HG03457 (cell line): ENCODE measurements at regions not wholly inside any gene's neighbourhood (a gene's known extent, or its start where the extent isn't known, plus 50 kb on each side); places are given as distances from the start of the nearest gene placed in this dataset.

Experiments
- ATAC-seq: cut with Tn5 transposase; IDR thresholded peaks from one replicate; pipeline ENCODE4 v1.9.1; 2021; ENCODE audit warnings: moderate number of reproducible peaks; ENCODE audit not compliant: unreplicated experiment

DNA sequence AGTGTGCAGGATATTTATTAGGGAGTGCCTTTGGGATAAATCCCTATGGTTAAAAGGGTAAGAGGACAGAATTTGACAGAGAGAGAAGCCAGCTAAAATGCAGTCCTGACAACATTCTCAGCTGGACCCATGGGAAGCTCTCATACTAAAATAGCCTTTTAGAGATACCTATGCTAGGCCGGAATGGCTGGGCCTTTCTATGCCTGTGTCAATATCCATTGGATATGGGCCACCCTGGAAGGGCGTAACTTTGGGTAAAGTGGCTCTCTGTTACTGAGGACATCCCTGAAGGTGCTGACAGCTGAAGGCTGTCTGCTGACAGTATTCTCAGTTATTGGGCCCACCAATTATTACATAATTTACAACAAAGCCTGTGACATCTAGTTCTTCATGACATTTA, 613.0 kb upstream of the B3GALT2 start:
- ATAC-seq: no peak

DNA sequence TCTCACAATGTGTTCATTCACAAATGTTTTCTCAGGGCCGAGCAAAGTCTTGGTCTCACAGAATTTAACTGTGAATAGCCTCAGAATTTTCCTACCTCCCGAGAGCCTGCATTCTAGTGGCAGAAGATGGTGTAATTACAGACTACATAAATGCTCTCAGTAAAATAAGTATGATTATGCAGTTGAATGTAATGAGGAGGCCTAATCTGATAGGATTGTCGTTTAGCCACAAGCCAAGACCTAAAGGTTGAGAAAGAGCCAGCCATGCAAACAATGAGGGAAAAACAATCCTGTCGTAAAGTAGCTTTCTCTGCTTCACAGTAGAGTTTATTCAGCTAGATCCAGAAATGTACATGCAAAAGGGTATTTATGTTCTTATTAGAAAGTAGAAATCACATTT, 607.8 kb upstream of the B3GALT2 start:
- ATAC-seq: no peak

DNA sequence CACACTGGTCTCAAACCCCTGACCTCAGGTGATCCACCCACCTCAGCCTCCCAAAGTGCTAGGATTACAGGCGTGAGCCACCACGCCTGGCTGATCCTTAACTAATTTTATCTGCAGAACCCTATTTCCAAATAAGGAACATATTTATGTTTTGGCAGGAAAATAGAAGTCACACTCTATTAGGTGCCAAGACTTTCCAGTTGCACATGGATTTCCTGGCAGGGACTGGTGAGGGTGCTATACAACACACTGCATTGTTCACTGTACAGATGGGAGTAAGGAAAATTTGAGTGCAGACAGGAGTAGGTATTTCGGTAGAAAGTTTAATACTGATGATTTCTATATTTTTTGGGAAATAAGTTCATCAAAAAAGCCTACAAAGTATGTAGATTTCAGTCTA, 605.3 kb upstream of the B3GALT2 start:
- ATAC-seq: no peak

DNA sequence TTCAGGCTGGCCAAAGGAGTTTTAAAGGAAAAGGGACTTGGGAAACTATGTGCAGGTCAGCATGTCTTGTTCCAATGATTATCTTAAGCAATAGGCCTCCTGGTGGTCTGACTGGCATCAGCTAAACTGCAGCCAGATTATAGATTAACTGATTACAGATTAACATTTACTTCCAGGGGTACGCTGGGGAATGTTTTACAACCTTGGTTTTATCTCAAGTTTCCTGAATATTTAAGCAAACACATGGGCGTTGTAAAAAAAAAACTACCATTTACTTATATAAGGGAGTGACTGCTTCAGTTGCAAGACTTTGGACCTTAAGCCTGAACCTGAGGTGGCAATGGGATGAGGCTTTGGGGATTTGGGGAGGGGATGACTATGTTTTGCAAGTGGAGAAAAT, 600.6 kb upstream of the B3GALT2 start:
- ATAC-seq: no peak

DNA sequence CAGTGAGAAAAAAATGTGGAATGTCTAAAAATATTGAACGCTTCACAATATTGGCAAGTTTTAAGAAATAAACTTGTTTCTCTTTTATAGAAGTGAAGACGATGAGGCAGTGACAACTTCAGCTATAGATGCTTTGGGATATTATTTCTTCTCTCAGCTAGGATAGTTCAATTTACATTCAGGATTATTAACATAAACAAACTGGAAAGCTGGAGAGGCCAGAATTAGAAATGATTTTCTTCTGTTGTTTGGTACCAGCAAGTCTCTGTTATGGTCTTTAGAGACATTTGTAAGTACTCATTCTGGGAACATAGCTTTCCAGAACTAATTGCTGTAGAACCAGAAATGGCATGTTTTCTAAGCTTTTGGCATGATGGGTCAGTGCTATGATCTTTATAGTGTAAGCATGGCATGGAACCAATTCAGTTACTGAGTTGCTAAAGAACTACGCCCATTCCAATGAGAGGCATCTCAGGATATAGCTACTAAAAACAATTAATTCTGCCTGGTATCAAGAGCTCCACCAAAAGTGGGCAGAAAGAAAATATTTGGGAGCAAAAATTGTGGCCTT, 599.5 kb upstream of the B3GALT2 start:
- ATAC-seq: no peak

DNA sequence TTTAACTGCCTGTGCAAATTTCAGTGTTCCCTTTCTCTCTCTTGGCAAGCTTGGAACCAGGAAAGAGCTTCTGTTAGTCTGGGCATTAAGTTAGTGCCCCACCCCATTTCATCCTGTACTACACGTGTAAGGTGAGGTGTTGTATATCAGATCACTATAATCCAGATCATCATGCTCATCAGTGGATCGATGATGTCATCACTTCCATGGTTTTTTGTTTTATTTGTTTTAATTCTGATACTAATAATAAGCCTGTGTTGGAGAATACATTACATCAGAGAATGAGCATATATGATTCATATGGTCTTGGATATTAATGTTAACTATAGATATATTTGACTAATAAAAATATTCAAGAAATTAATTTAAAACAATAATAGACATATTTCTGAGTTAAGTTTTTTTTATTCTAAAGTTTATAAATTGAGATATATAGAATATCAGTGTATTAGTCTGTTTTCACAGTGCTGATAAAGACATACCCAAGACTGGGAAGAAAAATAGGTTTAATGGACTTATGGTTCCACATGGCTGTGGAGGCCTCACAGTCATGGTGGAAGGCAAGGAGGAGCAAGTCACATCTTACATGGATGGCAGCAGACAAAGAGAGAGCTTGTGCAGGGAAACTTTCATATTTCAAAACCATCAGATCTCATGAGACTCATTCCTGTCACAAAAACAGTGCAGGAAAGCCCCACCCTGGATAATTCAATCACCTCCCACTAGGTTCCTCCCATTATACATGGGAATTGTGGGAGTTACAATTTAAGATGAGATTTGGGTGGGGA, 588.3 kb upstream of the B3GALT2 start:
- ATAC-seq: no peak

DNA sequence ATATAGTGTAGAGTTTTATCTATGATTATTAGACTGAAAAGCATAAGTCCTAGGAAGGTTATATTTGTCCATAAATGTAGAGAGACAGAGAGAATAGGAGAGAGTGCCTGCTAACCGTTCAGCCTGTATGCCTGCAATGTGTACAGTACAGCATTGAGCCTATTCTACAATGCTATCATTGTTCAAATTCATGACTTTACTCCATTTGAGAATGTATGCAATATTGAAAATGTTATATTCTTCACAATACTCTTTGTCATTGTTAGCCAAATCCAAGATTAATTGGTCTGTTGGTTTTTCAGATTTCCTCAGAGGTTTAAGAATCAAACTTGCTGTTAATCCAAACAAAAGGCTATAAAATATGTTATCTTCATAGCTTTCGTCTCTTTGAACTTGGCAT, 585.2 kb upstream of the B3GALT2 start:
- no peak for ATAC-seq

DNA sequence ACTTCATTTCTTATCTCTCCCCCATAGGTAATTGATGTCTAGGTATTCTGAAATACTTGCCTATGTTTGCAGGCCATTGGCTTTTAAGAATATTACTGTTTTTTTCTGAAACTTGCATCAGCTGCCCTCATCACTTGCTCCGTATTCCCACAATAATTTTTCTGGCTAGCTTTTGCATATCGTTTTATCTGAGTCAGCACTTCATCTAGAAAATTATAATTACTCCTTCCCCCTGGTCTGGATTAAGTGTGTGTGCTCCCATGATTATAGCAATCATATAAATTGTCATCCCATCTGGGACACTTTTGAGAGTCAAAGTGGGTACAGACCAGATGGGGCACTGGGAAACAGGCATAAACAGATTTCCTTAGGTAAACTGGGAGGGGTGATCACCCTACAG, 583.2 kb upstream of the B3GALT2 start:
- no peak for ATAC-seq

DNA sequence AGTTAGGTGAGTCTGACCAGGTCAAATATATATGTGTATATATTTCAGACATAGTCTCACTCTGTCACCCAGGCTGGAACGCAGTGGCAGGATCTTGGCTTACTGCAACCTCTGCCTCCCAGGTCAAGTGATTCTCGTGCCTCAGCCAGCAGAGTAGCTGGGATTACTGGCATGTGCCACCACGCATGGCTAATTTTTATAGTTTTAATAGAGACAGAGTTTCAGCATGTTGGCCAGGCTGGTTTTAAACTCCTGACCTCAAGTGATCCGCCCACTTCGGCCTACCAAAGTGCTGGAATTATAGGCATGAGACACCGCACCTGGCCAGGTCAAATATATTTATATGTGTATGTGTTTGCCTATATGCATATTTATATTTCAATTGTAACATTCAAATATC, 581.5 kb upstream of the B3GALT2 start:
- no peak for ATAC-seq

DNA sequence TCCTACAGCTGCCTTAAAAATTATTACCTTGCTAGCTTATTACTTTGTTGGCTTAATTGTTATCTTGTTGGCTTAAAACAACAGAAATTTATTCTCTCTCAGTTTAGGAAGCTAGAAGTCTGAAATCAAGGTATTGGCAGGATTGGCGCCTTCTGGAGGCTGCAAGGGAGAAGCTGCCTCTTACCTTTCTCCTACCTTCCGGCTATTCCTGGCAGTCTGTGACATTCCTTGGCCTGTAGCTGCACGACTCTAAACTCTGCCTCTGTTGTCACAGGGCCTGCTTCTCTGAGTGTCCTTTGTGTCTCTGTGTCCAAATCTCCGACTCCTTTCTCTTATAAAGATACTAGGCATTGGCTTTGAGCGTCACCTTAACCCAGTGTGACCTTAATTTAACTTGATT, 579.9 kb upstream of the B3GALT2 start:
- no peak for ATAC-seq

DNA sequence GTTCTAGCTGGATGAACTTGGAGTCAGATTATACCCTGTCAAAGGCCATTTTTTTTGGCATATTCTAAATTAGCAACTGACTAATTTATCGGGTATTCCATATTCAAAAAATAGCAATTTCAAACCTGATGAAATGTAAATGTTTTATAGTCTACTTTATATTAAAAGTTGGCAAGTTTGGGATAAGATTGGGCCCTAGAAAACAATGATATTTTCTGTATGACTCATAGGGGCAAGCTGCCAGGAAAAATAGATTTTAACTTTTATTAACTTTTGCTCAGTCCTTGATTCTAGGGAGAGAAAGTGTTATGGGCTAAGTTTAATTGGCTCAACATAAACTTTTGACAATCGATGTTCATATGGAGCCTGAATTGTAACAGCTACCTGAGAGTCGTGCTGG, 576.9 kb upstream of the B3GALT2 start:
- no peak for ATAC-seq

DNA sequence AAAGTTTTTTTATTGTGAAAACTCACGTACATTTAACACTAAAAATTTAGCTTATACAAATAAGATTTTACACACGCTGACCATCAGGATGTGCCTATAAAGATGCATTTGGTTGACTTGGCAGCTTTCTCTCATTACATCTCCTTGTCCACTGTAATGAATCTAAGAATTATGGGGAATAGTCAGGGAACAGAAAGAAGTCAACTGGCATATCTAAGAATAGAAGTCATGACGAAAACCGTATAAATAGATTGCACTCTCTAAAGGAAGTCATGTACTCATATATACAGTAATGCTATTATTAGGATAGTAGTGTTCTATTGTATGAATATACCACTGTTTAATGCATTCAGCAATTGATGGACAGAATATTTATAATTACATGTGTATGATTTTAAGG, 575.8 kb upstream of the B3GALT2 start:
- ATAC-seq: no peak

DNA sequence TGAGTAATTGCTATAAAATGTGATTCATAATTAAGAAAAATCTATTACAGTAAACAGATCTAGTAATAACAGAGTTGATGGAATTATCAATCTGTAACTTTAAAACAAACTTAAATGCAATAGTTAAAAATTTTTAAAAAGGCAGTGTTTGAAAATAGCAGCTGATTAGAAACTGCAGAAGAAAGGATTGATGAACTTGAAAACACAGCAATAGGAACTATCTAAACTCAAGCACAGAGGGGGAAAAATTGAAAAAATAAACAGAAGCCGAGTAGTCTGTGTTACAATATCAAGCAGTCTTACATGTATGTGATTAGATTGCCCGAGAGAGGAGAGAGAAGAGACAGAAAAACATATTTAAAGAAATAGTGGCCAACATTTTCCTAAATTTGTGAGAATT, 569.0 kb upstream of the B3GALT2 start:
- no peak for ATAC-seq

DNA sequence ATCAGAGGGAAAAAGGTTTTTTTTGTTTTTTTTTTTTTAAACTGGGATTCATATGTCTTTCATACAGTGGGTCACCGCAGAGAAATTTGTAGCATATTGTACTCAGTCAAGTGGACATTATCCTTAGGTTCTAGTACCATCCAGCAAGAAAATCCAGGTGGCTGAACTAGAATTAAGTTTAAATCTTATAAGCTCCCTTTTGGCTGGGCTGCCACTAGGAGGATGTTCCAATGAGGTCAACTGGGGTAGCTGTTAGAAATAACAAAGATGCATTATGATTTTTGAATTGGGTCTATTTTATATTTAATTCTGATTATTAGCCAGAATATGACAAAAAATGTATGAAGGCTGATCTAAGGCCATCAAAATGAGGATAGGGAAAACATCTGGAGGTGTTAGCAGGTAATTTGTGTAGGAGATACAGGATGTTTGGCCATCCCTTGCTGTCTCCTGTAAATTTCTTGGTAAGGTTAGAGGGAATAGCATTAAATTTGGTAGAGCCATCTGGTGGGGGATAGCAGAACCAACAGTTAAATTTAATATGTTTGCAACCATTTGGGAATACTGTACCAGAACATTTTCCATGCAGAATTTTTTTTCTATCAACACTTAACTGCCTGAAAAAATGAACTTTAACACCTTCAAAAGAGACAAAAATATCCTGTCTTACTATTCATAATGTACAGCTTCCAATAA, 568.5 kb upstream of the B3GALT2 start:
- no peak for ATAC-seq

DNA sequence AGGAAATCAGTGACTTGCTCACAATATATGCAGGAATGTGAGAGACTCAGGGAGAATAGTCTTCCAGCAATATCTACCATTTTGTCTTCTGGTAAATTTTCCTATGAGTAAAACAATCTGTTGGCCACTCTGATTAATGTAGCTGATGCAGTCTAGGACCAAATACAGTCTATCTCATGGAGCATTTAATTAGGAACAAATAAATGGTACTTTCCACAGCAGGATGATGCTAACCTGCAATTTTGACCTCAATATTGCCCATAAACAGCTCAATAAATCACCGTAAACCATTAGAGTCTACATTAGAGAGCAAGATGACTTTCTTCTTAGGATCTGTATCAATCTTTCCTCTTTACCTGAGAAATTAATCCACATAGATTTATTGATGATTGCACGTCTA, 567.7 kb upstream of the B3GALT2 start:
- no peak for ATAC-seq

DNA sequence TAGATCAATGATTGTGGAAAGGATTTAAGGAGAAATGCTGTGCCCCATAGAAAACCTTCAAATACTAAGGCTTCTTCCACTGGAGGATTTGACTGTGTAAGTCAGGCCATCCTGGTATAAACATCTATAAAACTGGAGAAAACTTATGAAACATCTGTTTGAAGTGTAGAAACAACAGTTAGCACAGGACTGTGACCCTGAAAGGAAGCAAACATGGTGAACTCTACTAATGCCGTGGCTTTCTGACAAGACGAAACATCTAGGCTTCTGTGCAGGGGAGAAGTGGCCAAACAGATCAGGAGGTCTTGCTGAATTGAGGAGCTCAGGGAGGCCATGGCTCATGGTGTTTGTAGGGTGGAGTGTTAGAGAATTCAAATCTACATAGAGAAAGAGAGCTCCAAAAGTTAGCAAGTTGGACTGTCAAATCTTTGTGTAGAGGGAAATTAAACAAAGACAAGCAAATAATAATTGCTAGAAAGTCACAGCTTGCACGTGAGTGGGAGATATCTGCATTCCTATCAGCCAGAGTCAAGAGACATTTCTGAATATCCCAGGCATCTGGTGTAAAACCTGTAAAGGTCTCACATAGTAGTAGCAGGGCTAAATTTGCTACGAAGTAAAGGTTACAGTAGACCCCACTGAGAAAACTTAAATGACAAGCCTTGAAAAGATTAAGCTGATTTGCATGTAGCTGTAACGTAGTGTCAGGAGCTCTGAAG, 566.8 kb upstream of the B3GALT2 start:
- ATAC-seq: no peak

DNA sequence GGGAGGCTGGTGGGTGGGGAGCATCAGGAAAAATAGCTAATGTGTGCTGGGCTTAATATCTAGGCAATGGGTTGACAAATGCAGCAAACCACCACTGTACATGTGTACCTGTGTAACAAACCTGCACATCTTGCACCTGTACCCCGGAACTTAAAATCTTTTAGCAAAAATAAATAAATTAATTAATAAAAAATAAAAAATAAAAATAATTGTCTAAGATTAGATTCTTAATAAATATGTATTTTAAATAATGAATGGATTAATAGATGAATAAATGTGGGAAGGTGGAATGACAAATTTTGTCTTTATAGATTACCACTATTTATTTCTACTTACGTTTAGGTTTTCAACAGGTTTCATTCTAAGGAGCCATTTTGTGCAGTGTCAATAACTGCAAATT, 563.5 kb upstream of the B3GALT2 start:
- no peak for ATAC-seq

DNA sequence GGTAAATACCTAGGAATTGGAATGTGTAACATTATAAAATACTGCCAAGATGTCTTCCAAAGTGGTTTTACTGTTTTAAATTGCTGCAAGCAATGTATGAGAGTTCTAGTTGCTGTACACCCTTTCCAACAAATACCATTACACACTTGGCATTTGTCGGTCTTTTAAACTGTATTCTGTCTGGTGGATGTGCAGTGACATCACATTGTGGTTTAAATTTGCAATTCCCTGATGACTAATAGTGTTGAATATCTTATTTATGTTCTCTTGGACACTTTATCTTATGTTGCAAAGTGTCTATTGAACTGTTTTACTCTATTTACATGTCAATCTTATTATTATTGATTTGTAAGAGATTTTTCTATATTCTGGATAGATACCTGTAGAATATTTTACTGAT, 561.2 kb upstream of the B3GALT2 start:
- no peak for ATAC-seq

DNA sequence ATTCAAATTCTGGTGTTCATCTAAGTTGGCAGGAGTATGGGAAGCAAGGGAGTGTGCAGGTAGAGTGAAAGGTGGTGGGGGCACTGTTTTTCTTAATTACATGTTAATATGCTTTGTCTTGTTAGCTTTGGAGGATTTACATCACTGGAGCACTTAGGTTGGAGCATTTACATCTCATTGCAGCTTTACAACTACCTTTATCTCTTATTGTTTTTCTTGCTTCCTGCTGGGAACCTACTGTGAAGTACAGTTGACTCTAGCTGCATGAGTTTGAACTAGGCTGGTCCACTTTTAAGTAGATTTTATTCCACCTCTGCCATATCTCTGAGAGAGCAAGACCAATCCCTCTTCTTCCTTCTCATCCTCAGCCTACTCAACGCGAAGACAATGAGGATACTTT, 554.8 kb upstream of the B3GALT2 start:
- no peak for ATAC-seq

DNA sequence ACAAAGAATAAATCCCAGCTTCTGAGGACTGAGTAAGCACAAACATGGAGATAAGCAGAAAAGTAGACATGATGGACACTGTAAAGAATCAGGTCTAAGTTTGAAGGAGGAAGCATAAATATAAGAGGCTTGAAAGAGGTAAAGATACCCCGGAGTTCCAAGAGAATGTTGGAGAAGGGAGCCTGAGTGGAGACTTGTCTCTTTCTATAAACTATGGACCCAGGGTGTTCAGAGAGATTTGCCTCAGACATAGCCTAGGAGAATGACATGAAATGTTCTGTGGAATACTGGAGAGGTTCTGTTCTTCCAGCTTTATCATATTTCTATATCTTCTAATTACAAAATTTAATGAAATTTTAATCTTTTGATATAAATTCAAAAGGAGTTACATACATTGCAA, 554.3 kb upstream of the B3GALT2 start:
- ATAC-seq: no peak

DNA sequence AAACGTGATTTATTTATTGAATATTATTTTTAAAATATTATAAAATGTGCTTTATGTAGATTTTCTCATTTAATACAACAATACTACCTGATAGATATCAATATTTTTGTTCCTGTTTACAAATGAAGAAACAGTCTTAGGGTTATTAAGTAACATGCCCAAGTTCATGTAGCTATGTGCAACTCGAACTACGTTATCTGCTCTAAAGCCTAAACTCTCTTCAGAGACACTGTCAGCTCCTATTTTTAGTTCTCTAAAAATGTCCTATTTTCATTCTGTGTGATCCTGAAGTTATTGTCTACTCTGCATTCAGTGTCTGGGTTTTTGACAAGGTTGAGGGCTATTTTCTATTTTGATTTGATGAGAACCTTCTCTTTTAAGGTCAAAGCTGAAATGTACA, 550.1 kb upstream of the B3GALT2 start:
- no peak for ATAC-seq

DNA sequence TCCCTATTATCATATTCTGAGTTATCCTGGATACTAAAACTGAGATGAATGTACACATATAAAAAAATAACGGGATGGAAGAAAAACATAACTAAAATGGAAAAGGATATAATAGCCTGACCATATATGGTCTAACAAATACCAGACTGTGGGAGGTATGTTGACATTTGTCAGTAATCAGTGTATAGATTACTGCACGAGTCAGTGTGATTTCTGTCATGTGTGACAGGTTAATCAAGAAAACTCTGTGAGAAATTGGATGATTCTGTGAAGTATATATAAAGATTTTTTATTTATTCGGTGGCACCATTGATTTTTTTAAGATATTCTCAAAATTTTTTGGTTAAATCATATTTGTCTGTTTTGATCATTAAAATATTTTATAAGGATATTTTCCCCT, 547.3 kb upstream of the B3GALT2 start:
- ATAC-seq: no peak
